ENCODE measurements at regions not wholly inside any gene's neighbourhood (a gene's known extent, or its start where the extent isn't known, plus 50 kb on each side); places are given as distances from the start of the nearest gene placed in this dataset.

- DNase-seq (ENCODE audit: low spot score) = peak; percentile 0
- no peak overlapping the region for H3K4me2 ChIP-seq (ENCODE audit: low read length)
- no peaks in the 10 kb centered on the region for H3K36me3 ChIP-seq (ENCODE audit: insufficient read depth, low read length)
- H3K79me2 ChIP-seq (ENCODE audit: insufficient read depth, low read depth, low read length) = no peaks in the 10 kb centered on the region
- no peaks in the 10 kb centered on the region for H3K9me2 ChIP-seq (ENCODE audit: insufficient read depth, low read length)
- no peak overlapping the region for H3K4me3 ChIP-seq (ENCODE audit: low read depth, low read length, poor library complexity, severe bottlenecking)
- TF ChIP-seq EZH2phosphoT487 (IDR thresholded peaks at IDR 0.05; ENCODE audit: borderline replicate concordance, low read depth, low read length) = no peak
- TF ChIP-seq CTCF (conservative IDR thresholded peaks at IDR 0.05; ENCODE audit: low read length) = peak; percentile 33; the same call in 1 of the 2 replicates
- no peaks in the 10 kb centered on the region for H3K9me3 ChIP-seq (ENCODE audit: low read length)
- ChIA-PET POLR2A (no interaction called here), CTCF (ENCODE audit: unreplicated experiment) (no interaction called here)
- H3K27ac ChIP-seq (ENCODE audit: low read depth, low read length, poor library complexity, severe bottlenecking) = no peak overlapping the region
- intact Hi-C loops (cut with micrococcal nuclease; ENCODE audit: unreplicated experiment) = no loop called here
- no peaks in the 10 kb centered on the region for H3K4me1 ChIP-seq (ENCODE audit: insufficient read depth, low read length, poor library complexity, severe bottlenecking)
- BruUV-seq (replicated peaks) = no TSS peak
- no peaks in the 10 kb centered on the region for H4K20me1 ChIP-seq (ENCODE audit: insufficient read depth, low read length)
- H2AFZ ChIP-seq (ENCODE audit: low read length) = no peak overlapping the region
Measured at GRCh38 chrX:63430026-63430425, 78.9 kb upstream of the SPIN4 start.

GRCh38 chrX:63428348-63428747 lies 77.2 kb upstream of the SPIN4 start:
- Histone ChIP-seq H4K20me1 (ENCODE audit: insufficient read depth, low read length) (no peaks in the 10 kb centered on the region), H2AFZ (ENCODE audit: low read length) (no peak overlapping the region), H3K36me3 (ENCODE audit: insufficient read depth, low read length) (no peaks in the 10 kb centered on the region), H3K4me1 (ENCODE audit: insufficient read depth, low read length, poor library complexity, severe bottlenecking) (no peaks in the 10 kb centered on the region), H3K4me3 (ENCODE audit: low read depth, low read length, poor library complexity, severe bottlenecking) (no peak overlapping the region), H3K9me2 (ENCODE audit: insufficient read depth, low read length) (no peaks in the 10 kb centered on the region), H3K4me2 (ENCODE audit: low read length) (no peak overlapping the region), H3K9me3 (ENCODE audit: low read length) (no peaks in the 10 kb centered on the region), H3K79me2 (ENCODE audit: insufficient read depth, low read depth, low read length) (no peaks in the 10 kb centered on the region), H3K27ac (ENCODE audit: low read depth, low read length, poor library complexity, severe bottlenecking) (no peak overlapping the region)
- BruUV-seq (replicated peaks) = no TSS peak
- DNase-seq (ENCODE audit: low spot score) = no peak
- ChIA-PET POLR2A (no interaction called here), CTCF (ENCODE audit: unreplicated experiment) (no interaction called here)
- no peak for TF ChIP-seq EZH2phosphoT487 (IDR thresholded peaks at IDR 0.05; ENCODE audit: borderline replicate concordance, low read depth, low read length)
- no peak for TF ChIP-seq CTCF (conservative IDR thresholded peaks at IDR 0.05; ENCODE audit: low read length)
- intact Hi-C loops (cut with micrococcal nuclease; ENCODE audit: unreplicated experiment) = no loop called here

GRCh38 chrX:63426519-63426918 lies 75.4 kb upstream of the SPIN4 start:
- Histone ChIP-seq H3K4me2 (ENCODE audit: low read length) (no peak overlapping the region), H3K9me3 (ENCODE audit: low read length) (no peaks in the 10 kb centered on the region), H3K9me2 (ENCODE audit: insufficient read depth, low read length) (no peaks in the 10 kb centered on the region), H3K79me2 (ENCODE audit: insufficient read depth, low read depth, low read length) (no peaks in the 10 kb centered on the region), H2AFZ (ENCODE audit: low read length) (no peak overlapping the region), H3K4me3 (ENCODE audit: low read depth, low read length, poor library complexity, severe bottlenecking) (no peak overlapping the region), H3K27ac (ENCODE audit: low read depth, low read length, poor library complexity, severe bottlenecking) (no peak overlapping the region), H3K36me3 (ENCODE audit: insufficient read depth, low read length) (no peaks in the 10 kb centered on the region), H4K20me1 (ENCODE audit: insufficient read depth, low read length) (no peaks in the 10 kb centered on the region), H3K4me1 (ENCODE audit: insufficient read depth, low read length, poor library complexity, severe bottlenecking) (no peaks in the 10 kb centered on the region)
- TF ChIP-seq CTCF (conservative IDR thresholded peaks at IDR 0.05; ENCODE audit: low read length) = no peak
- TF ChIP-seq EZH2phosphoT487 (IDR thresholded peaks at IDR 0.05; ENCODE audit: borderline replicate concordance, low read depth, low read length) = no peak
- BruUV-seq (replicated peaks) = no TSS peak
- intact Hi-C loops (cut with micrococcal nuclease; ENCODE audit: unreplicated experiment) = no loop called here
- POLR2A ChIA-PET = no interaction called here
- DNase-seq (ENCODE audit: low spot score) = no peak
- CTCF ChIA-PET (ENCODE audit: unreplicated experiment) = no interaction called here

All from OCI-LY7 (cell line).